T-helper 1 cell (primary cell): ENCODE measurements at regions not wholly inside any gene's neighbourhood (a gene's known extent, or its start where the extent isn't known, plus 50 kb on each side); places are given as distances from the start of the nearest gene placed in this dataset.
"Not testable (repeated sequence)": the region's sequence is repeated elsewhere in the genome, so short reads cannot be mapped to it uniquely, and the experiment has no call there.

ENCODE experiments used
- DNase-seq, 5 donors: peaks; one replicate each; pipeline ENCODE4 v3.0.0-alpha.2; 2012 to 2020

GRCh38 chr3:124615896-124616543 is 114.2 kb upstream of the UMPS start:
- no peak for DNase-seq

- no peak for DNase-seq
These were observed 113.1 kb upstream of the UMPS start for GRCh38 chr3:124617177-124617576.

DNA sequence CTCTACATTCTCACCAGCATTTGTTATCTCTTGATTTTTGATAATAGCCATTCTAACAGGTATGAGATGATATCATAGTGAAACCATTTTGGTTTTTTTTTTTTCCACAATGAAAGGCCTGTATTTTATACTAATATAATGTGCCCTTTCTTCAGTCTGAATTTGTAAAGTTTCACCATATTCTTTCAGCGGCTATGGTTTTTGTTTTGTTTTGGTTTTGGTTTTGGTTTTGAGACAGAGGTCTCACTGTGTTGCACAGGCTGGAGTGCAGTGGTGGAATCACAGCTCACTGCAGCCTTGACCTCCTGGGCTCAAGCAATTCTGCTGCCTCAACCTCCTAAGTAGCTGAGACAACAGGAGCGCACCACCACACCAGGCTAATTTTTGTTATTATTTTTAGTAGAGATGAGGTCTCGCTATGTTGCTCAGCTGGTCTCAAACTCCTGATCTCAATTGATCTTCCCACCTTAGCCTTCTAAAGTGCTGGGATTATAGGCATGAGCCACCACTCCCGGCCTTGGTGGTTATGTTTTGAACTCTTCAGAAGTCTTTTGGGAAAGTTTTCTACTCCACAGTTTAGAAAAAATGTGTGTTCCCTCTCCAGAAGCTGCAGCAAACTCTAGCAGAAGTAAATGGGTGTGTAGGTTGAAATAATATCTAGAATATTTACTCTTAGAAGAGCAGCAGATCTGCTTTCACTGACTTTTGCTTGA is 110.2 kb upstream of the UMPS start:
- DNase-seq: peak in 1 of 5 donors; percentile 37

DNA sequence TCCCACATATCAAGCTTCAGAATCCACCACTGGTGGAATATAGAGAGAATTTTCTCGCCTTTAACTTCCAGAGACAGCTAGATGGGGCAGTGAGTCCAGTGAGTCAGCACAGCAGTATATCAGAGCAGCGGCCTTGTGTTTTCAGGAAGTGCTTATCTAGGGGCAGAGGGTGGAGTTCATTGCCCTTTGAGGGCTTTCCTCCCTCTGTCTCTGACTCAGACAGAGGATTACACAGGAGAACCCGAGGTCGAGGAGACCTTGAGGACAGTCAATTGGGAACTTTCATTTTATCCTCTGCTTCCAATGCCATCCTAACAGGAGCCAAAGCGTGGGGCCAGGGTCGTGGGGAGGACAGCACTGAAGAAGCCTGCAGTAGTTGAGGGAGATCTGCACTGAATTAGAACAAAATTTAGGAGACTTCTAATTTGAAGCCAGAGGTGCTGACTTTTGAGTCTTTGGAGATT is 109.6 kb upstream of the UMPS start:
- DNase-seq: peak in 2 of 5 donors; percentile 5 to 63

GRCh38 chr3:124621498-124621897 is 108.8 kb upstream of the UMPS start:
- DNase-seq: no peak

DNA sequence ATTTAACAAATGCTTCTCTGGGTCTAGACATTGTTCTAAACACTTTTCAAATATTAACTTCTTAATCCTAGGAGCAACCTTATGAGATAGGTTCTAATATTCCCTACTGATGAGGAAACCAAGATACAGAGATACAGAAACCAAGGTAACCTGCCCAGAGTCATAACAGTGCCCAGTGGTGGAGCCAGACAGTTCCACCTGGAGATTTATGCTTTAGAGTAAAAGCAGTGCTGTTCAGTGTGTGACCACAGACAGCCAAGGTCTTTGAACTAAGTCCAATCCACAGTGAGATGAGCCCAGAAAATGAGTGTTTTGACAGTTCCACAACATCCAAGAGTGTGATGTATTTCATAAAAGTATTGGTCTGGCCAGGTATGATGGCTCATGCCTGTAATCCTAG is 105.2 kb upstream of the UMPS start:
- no peak for DNase-seq

DNA sequence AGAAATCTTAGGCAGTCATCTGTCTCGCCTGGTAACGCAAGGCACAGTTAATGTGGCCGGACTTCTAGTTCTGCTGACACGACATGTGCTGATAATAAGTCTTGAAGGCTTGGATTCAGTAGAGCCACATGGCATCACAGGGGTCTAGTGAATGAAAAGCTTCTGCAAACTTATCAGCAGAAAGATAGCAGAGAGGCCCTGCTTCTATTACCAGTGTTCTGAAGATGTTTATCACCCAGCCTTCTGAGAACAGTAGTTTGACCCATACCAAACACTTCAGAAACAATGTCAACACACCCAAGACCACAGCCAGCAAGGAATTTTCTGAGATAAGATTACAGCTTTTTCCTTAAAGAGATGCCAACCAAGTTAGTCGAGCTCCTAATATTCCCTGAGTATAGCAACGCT is 102.7 kb upstream of the UMPS start:
- no peak for DNase-seq

DNA sequence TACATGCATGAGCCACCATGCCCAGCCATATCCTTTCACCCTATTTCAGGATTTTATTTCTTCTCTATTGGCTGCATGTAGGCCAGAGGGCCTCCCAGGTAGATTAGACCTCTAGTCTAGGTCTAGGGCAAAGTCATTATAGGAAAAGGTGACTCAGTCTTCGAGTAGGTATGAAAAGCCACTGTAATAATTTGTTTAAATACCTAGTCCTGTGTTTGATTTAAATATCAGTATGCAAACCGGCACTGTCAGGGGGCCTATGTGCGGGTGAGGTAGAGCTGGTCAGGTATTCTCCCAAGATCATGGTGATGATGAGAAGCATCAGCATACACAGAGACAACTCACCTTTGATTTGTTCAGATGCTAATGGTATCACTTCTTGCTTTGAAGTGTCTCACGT is 101.4 kb upstream of the UMPS start:
- DNase-seq: no peak

GRCh38 chr3:124629497-124629896 is 100.8 kb upstream of the UMPS start:
- DNase-seq: no peak

GRCh38 chr3:124630960-124631359 is 99.3 kb upstream of the UMPS start:
- DNase-seq: no peak

GRCh38 chr3:124631727-124632126 is 98.5 kb upstream of the UMPS start:
- DNase-seq: no peak

DNA sequence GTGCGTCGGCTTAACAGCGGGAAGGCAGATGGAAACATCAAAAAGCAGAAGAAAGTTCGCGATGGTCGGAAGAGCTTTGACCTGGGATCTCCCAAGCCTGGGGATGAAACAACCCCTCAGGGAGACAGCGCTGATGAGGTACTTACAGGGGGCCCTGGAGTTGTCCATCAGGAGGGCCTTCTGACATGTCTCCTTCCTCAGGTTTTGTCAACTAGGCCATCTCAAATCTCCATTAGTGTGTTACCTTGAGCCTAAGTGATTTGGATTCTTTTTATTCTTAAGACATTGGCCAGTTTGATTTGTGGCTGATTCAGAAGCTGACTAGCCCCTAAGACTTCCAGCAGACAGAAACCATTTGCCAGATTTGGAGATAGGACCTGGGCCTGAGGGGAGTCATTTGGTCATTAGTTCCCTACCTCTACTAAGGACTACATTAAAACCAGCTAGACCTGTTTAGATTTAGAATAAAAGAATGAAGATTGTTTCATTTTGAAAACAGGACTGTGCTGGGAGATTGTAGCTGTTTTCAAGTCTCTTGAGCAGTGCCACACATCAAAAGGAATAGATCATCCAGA is 97.6 kb upstream of the UMPS start:
- no peak for DNase-seq

DNA sequence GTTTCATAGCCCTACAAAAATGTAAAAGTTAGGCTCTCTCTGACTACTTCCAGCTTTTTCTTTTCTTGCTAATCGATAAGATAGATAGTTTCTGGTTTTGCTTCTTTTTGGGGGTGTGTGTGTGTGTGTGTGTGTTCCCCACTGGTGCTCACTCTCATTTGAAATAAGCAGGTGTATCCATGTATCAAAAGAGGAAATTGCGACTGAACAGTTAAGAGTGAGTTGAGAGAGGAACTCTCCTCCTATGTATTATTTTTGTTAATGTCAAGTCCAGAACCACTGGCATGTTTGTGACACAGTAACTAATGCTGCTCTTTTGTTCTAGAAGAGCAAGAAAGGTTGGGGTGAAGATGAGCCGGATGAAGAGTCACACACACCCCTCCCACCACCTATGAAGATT is 96.7 kb upstream of the UMPS start:
- DNase-seq: no peak

DNA sequence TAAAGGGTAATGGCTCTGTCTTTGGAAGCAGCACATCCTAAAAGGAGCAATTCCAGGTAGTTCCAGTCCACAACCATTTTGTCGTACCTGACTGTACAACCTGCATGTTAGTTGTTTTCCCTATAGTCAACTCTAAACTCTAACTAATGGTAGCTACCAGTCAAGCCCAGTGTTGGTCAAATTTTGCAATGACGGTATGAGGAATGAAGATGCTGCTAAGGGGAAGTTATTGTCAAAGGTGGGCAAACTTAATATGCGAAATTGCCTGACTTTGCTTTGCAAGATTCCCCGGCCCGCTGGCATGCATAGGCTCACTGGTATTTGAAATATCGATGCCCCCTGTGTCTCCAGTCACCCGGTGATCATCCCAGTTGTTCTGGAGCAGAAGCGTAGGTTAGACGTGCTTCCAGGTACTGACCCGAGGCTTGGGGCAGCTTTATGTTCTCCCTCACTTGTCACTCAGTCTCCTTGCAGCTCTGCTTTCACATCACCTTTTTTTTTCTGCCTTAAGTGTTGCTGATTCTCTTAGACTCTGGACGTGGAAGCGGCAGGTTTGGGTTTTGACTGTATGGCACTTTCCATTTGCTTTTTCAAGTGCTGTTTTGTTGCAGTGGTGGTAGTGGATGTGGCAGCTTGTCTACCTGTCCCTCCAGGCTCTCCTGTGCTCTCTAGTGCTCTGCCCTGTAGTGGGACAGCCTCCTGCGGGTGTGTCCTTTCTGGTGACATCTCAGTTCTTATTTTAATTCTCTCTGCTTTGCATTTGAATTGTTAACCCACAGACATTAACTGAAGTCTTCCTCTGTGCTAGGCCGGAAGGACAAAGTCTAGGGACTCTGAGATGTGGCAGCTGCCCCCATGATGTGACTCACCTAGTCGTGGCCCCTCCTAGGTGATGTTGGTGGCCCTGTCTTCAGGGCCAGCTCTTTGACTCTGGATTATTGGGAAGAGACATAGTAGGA is 95.8 kb upstream of the UMPS start:
- DNase-seq: no peak

DNA sequence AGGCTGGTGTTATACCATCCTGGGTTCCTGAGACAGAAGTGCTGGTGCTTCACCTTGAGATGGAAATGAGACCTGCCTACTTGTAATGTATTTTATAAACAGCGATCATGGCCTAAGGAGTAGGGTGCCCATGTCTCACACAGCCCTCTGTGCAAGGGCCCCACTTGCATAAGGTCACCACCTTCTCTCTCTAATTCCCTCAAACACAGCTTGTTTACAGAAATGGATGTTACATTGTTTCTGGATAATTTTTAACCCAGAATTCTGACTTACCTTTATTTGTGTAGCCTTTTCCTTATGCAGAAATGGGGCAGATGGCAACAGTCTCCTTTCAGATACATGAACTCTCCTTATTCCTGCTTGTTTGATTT is 95.1 kb upstream of the UMPS start:
- no peak for DNase-seq

GRCh38 chr3:124636101-124636862 is 94.0 kb upstream of the UMPS start:
- no peak for DNase-seq

GRCh38 chr3:124636863-124637296 is 93.4 kb upstream of the UMPS start:
- no peak for DNase-seq

DNA sequence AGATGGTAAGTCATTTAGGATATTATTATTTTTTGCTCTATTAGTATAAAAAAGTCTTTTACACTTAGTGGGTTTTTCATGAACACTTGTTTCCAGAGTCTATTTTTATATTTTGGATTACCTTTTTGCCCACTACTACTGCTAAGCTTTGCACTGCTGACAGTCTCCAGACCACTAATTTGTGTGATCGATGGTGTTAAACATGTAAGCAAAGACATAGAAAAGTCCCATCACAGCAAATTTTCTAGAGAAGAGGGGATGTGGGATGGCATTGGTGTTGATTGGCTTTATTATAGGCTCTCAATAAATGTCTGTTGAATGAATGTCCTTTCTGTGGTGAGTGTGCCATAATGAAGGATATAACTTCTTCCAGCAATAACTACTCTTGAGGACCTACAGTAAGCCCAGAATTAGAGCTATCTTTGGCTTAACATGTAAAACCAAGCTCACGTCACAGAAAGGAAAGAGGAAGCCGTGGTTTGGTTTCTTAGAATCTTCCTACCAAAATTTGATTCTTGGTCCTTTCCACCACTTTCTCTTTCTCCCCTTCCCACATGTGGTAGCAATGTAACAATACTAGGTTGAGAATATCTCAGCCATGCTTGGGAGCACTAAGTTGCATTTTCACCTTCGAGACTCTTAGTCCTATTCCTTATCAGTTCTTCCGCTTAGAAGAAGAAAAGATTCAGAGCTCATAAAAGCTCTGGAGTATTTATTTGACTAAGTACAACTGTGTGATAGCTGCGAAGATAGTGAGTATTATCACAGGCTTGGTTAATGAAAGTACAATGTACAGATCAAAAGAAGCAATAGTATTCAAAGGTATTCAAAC is 90.6 kb upstream of the UMPS start:
- peak in 1 of 5 donors; percentile 54 for DNase-seq

- no peak for DNase-seq
These were observed 89.5 kb upstream of the UMPS start for GRCh38 chr3:124640635-124641306.

- DNase-seq: no peak
These were observed 86.8 kb upstream of the UMPS start for GRCh38 chr3:124643453-124643852.

DNA sequence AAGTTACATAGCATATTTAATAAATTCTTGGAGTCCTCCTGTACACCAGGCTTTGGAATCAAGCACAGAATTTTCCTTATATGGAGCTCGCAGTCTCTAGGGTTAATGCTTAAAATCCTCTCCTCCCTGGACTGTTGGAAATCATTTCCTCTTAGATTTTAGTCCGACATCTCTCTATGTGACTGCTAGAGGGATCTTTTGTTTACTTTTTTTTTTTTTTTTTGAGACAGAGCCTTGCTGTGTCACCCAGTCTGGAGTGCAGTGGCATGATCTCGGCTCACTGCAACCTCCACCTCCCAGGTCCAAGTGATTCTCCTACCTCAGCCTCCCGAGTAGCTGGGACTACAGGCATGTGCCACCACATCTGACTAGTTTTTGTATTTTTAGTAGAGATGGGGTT is 84.1 kb upstream of the UMPS start:
- not testable (repeated sequence) for DNase-seq
